MM.1S (cell line): ENCODE measurements at regions not wholly inside any gene's neighbourhood (a gene's known extent, or its start where the extent isn't known, plus 50 kb on each side); places are given as distances from the start of the nearest gene placed in this dataset.

Experiments used
- DNase-seq: peaks from one replicate; pipeline ENCODE4 v3.0.0-alpha.2; 2015
- H2AFZ ChIP-seq: fragments of 300-600 bp; sonication (generic); 2 replicates; pipeline ENCODE4 v1.6.0; 2016; ENCODE audit warnings: antibody characterized with exemption, low read length
- H3F3A ChIP-seq: fragments of 300-600 bp; sonication (generic); 2 replicates; pipeline ENCODE4 v1.6.1; 2016; ENCODE audit warnings: mild to moderate bottlenecking, antibody characterized with exemption, low read length, moderate library complexity, mixed read lengths; ENCODE audit not compliant: insufficient read depth
- H3K27ac ChIP-seq: fragments of 300-600 bp; sonication (generic); 2 replicates; pipeline ENCODE4 v1.5.1; 2016; ENCODE audit warnings: mild to moderate bottlenecking, low read length
- H3K27me3 ChIP-seq: fragments of 300-600 bp; sonication (generic); replicated peaks from 2 replicates; pipeline ENCODE4 v1.6.0; 2016; ENCODE audit warnings: low read length; ENCODE audit not compliant: insufficient read depth
- H3K36me3 ChIP-seq: fragments of 300-600 bp; sonication (generic); replicated peaks from 2 replicates; pipeline ENCODE4 v1.6.1; 2016; ENCODE audit warnings: mild to moderate bottlenecking, low read length, mixed read lengths; ENCODE audit not compliant: insufficient read depth
- H3K4me1 ChIP-seq: fragments of 300-600 bp; sonication (generic); 2 replicates; pipeline ENCODE4 v1.6.1; 2016; ENCODE audit warnings: low read length, mixed read lengths
- H3K4me2 ChIP-seq: fragments of 300-600 bp; sonication (generic); 2 replicates; pipeline ENCODE4 v1.6.0; 2016; ENCODE audit warnings: low read depth, low read length
- H3K4me3 ChIP-seq: fragments of 300-600 bp; sonication (generic); 2 replicates; pipeline ENCODE4 v1.5.1; 2016; ENCODE audit warnings: low read length, mixed read lengths
- H3K79me2 ChIP-seq: fragments of 300-600 bp; sonication (generic); 2 replicates; pipeline ENCODE4 v1.6.1; 2016; ENCODE audit warnings: mixed run types, low read length, mixed read lengths
- H3K9ac ChIP-seq: fragments of 300-600 bp; sonication (generic); 2 replicates; pipeline ENCODE4 v1.6.1; 2016; ENCODE audit warnings: low read length, mixed read lengths
- H3K9me2 ChIP-seq: fragments of 300-600 bp; sonication (generic); replicated peaks from 2 replicates; pipeline ENCODE4 v1.6.1; 2016; ENCODE audit warnings: mild to moderate bottlenecking, low read length, mixed read lengths; ENCODE audit not compliant: insufficient read depth
- H3K9me3 ChIP-seq: fragments of 300-600 bp; sonication (generic); replicated peaks from 2 replicates; pipeline ENCODE4 v1.6.1; 2016; ENCODE audit warnings: mild to moderate bottlenecking, low read length, mixed read lengths; ENCODE audit not compliant: insufficient read depth
- H4K20me1 ChIP-seq: fragments of 300-600 bp; sonication (generic); 2 replicates; pipeline ENCODE4 v1.6.1; 2016; ENCODE audit warnings: mild to moderate bottlenecking, low read length, moderate library complexity, mixed read lengths; ENCODE audit not compliant: insufficient read depth
- EZH2 ChIP-seq: fragments of 300-600 bp; sonication (generic); optimal IDR thresholded peaks from 2 replicates; pipeline ENCODE3; 2017; ENCODE audit warnings: low read depth, mild to moderate bottlenecking, antibody characterized with exemption, low read length, mixed read lengths
- EZH2phosphoT487 ChIP-seq: fragments of 300-600 bp; sonication (generic); IDR thresholded peaks from 2 replicates; pipeline ENCODE4 v1.6.1; 2018; ENCODE audit warnings: antibody characterized with exemption, low read length
- TF ChIP-seq, protein P1 (sequence below): fragments of 300-600 bp; sonication (generic); IDR thresholded peaks from 2 replicates; pipeline ENCODE4 v1.5.1; 2016; ENCODE audit warnings: antibody characterized with exemption, low read length, mixed read lengths

DNA sequence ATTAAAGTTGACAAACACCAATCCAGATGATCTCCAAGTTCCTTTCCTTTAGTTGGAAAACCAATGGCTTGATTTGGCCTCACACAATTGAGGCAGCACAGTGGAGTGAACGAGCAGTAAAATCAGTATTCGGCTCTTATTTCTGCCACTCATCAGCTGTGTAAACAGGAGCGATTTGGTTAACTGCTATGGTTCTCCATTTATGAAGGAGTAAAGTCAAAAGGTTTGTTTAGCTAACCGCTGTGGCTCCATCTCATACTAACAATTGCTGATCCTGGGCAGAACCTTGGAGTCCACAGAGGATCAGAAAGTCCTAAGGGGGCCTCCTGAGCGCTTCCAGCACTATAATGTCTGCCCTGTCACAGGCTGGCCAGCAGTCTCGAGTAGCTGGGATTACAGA is 54.5 kb upstream of the EXOC1L start:
- TF ChIP-seq, protein P1, sequence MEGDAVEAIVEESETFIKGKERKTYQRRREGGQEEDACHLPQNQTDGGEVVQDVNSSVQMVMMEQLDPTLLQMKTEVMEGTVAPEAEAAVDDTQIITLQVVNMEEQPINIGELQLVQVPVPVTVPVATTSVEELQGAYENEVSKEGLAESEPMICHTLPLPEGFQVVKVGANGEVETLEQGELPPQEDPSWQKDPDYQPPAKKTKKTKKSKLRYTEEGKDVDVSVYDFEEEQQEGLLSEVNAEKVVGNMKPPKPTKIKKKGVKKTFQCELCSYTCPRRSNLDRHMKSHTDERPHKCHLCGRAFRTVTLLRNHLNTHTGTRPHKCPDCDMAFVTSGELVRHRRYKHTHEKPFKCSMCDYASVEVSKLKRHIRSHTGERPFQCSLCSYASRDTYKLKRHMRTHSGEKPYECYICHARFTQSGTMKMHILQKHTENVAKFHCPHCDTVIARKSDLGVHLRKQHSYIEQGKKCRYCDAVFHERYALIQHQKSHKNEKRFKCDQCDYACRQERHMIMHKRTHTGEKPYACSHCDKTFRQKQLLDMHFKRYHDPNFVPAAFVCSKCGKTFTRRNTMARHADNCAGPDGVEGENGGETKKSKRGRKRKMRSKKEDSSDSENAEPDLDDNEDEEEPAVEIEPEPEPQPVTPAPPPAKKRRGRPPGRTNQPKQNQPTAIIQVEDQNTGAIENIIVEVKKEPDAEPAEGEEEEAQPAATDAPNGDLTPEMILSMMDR: no peak
- TF ChIP-seq EZH2: no peak
- no peak for TF ChIP-seq EZH2phosphoT487
- H3K9me3 ChIP-seq: no peaks in the 10 kb centered on the region
- H2AFZ ChIP-seq: no peak overlapping the region
- no peaks in the 10 kb centered on the region for H3F3A ChIP-seq
- H3K27ac ChIP-seq: no peak overlapping the region
- H3K4me1 ChIP-seq: no peaks in the 10 kb centered on the region
- H4K20me1 ChIP-seq: no peaks in the 10 kb centered on the region
- no peaks in the 10 kb centered on the region for H3K9me2 ChIP-seq
- no peaks in the 10 kb centered on the region for H3K27me3 ChIP-seq
- H3K9ac ChIP-seq: no peak overlapping the region
- H3K4me3 ChIP-seq: no peak overlapping the region
- DNase-seq: no peak
- no peak overlapping the region for H3K4me2 ChIP-seq
- H3K79me2 ChIP-seq: no peaks in the 10 kb centered on the region
- no peaks in the 10 kb centered on the region for H3K36me3 ChIP-seq

DNA sequence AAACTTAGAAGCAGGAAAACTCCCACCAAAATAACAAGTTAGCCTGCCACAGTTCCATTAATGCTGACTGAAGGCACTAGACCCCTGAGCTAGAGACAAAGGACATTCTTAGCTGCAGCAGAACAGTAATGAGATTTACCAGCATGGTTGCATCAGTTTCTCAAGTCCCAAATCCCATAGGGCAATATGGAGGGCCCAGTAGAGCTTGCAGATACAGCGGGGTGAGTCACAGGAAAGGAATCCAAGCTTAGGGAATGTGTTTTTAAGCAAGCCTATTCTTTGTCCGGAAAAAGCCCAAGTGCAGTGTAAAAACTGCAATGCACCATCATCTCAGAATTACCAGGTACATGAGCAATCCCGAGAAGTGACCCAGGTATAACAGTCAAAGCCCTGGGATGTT is 51.3 kb upstream of the EXOC1L start:
- Histone ChIP-seq H2AFZ (no peak overlapping the region), H3K9me3 (no peaks in the 10 kb centered on the region), H4K20me1 (no peaks in the 10 kb centered on the region), H3K9ac (no peak overlapping the region), H3K9me2 (no peaks in the 10 kb centered on the region), H3K4me2 (no peak overlapping the region), H3K27me3 (no peaks in the 10 kb centered on the region), H3K27ac (no peak overlapping the region), H3K79me2 (no peaks in the 10 kb centered on the region), H3K4me1 (no peaks in the 10 kb centered on the region), H3F3A (no peaks in the 10 kb centered on the region), H3K4me3 (no peak overlapping the region), H3K36me3 (no peaks in the 10 kb centered on the region)
- no peak for DNase-seq
- TF ChIP-seq EZH2phosphoT487: no peak
- TF ChIP-seq, protein P1: no peak
- no peak for TF ChIP-seq EZH2
